Testis (tissue), 2 donors: ENCODE measurements at regions not wholly inside any gene's neighbourhood (a gene's known extent, or its start where the extent isn't known, plus 50 kb on each side); places are given as distances from the start of the nearest gene placed in this dataset.

ENCODE experiments used
- DNase-seq: peaks from one replicate; pipeline ENCODE4 v3.0.0-alpha.2; 2019
- H3K27ac ChIP-seq, 2 donors: fragments of 200-600 bp; sonication (generic); one replicate each; pipeline ENCODE4 v1.5.1; 2019
- H3K27me3 ChIP-seq: fragments of 200-600 bp; sonication (generic); one replicate; pipeline ENCODE4 v1.5.1; 2019
- H3K36me3 ChIP-seq: fragments of 200-600 bp; sonication (generic); one replicate; pipeline ENCODE4 v1.5.1; 2017; ENCODE audit warnings: low read depth; ENCODE audit errors: missing control alignments
- H3K4me1 ChIP-seq: fragments of 200-600 bp; sonication (generic); one replicate; pipeline ENCODE4 v1.5.1; 2019
- H3K4me3 ChIP-seq, 2 donors: fragments of 200-600 bp; sonication (generic); one replicate each; pipeline ENCODE4 v1.5.1; 2017 to 2019
- H3K9me3 ChIP-seq: fragments of 200-600 bp; sonication (generic); one replicate; pipeline ENCODE4 v1.5.1; 2017
- CTCF ChIP-seq, 3 experiments: fragments of 450-650 bp in 2 of 3; fragments of 200-600 bp in 1 of 3; sonication (generic) in 1 of 3; IDR thresholded peaks; one replicate each; pipeline ENCODE4 v1.5.1; 2016 to 2019; ENCODE audit warnings: antibody characterized with exemption in 3 of 3, mild to moderate bottlenecking in 2 of 3, moderate library complexity in 1 of 3
- POLR2A ChIP-seq: fragments of 450-650 bp; IDR thresholded peaks from one replicate; pipeline ENCODE4 v1.6.1; 2017; ENCODE audit warnings: antibody characterized with exemption, mild to moderate bottlenecking, moderate library complexity
- WGBS, 2 donors: methylation state at CpG; one replicate each; pipeline ENCODE4 v1.1.5; 2018; 5-methylcytosine and 5-hydroxymethylcytosine counted together
- intact Hi-C: fragments of 100-400 bp; cut with DNase I; formaldehyde crosslinking; loops from one replicate; pipeline ENCODE4 v1.15.1; 2023; ENCODE audit warnings: low total_unique reads

- Histone ChIP-seq H3K4me1 (no peaks in the 10 kb centered on the region), H3K27ac (no peak overlapping the region), H3K27me3 (no peaks in the 10 kb centered on the region), H3K36me3 (no peaks in the 10 kb centered on the region), H3K9me3 (no peaks in the 10 kb centered on the region), H3K4me3 (no peak overlapping the region)
- intact Hi-C loops = no loop called here
- 50 to 90% methylated on average over 8 of the region's 8 CpGs for WGBS, 2 donors
- TF ChIP-seq POLR2A (no peak), CTCF (IDR thresholded peaks at IDR 0.05) (no peak)
- DNase-seq = peak; percentile 60
Observed at GRCh38 chr14:82251494-82251893, 717.8 kb upstream of the SEL1L start.

GRCh38 chr14:82270286-82270685 is 736.6 kb upstream of the SEL1L start:
- TF ChIP-seq CTCF (IDR thresholded peaks at IDR 0.05) (no peak), POLR2A (no peak)
- H3K27ac ChIP-seq = no peak overlapping the region
- intact Hi-C loops = no loop called here
- H3K4me1 ChIP-seq = no peaks in the 10 kb centered on the region
- H3K36me3 ChIP-seq = no peaks in the 10 kb centered on the region
- H3K4me3 ChIP-seq = no peak overlapping the region
- DNase-seq = no peak
- no peaks in the 10 kb centered on the region for H3K9me3 ChIP-seq
- H3K27me3 ChIP-seq = no peaks in the 10 kb centered on the region

GRCh38 chr14:82298811-82299210 is 765.2 kb upstream of the SEL1L start:
- no peak overlapping the region for H3K4me3 ChIP-seq
- no peak overlapping the region for H3K27ac ChIP-seq
- no peak for DNase-seq
- H3K9me3 ChIP-seq = no peaks in the 10 kb centered on the region
- no peaks in the 10 kb centered on the region for H3K27me3 ChIP-seq
- TF ChIP-seq CTCF (IDR thresholded peaks at IDR 0.05) (no peak), POLR2A (no peak)
- no peaks in the 10 kb centered on the region for H3K36me3 ChIP-seq
- intact Hi-C loops = no loop called here
- no peaks in the 10 kb centered on the region for H3K4me1 ChIP-seq

- H3K27me3 ChIP-seq = no peaks in the 10 kb centered on the region
- 88 to 92% methylated on average over 2 of the region's 2 CpGs for WGBS, 2 donors
- TF ChIP-seq CTCF (IDR thresholded peaks at IDR 0.05) = no peak
- no peak for TF ChIP-seq POLR2A
- no peak overlapping the region for H3K27ac ChIP-seq
- intact Hi-C loops = no loop called here
- H3K36me3 ChIP-seq = no peaks in the 10 kb centered on the region
- peaks cover 2% of the 10 kb centered on the region for H3K4me1 ChIP-seq
- no peak overlapping the region for H3K4me3 ChIP-seq
- H3K9me3 ChIP-seq = no peaks in the 10 kb centered on the region
- DNase-seq = no peak
Observed at GRCh38 chr14:82309199-82309598, 775.5 kb upstream of the SEL1L start.

- H3K9me3 ChIP-seq = no peaks in the 10 kb centered on the region
- TF ChIP-seq CTCF (IDR thresholded peaks at IDR 0.05) (no peak), POLR2A (no peak)
- DNase-seq = no peak
- peaks cover 6% of the 10 kb centered on the region for H3K4me1 ChIP-seq
- WGBS, 2 donors = 27 to 36% methylated on average over 1 of the region's 1 CpG
- no peaks in the 10 kb centered on the region for H3K36me3 ChIP-seq
- H3K27ac ChIP-seq = no peak overlapping the region
- intact Hi-C loops = no loop called here
- H3K27me3 ChIP-seq = no peaks in the 10 kb centered on the region
- no peak overlapping the region for H3K4me3 ChIP-seq
Observed at GRCh38 chr14:82313889-82314288, 780.2 kb upstream of the SEL1L start.
